ENCODE measurements at regions not wholly inside any gene's neighbourhood (a gene's known extent, or its start where the extent isn't known, plus 50 kb on each side); places are given as distances from the start of the nearest gene placed in this dataset.

DNA sequence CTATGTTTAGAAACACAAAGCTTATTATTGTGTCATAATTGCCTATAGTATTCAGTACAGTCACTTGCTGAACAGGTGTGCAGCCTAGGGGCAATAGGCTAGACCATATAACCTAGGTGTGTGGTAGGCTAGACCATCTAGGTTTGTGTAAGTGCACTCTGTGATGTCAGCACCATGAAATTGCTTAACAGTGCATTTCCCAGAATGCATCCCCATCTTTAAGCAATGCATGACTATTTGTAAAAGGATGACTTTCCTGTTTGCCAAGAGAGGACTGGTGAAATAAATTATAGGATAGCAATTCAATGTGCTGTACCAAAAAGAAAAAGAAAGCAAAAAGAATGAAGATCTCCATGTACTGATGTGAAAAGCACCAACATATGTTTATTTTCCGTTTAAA is 288.7 kb upstream of the AUTS2 start:
- no peak for TF ChIP-seq POLR2A (IDR thresholded peaks at IDR 0.05)
- TF ChIP-seq, protein P1, sequence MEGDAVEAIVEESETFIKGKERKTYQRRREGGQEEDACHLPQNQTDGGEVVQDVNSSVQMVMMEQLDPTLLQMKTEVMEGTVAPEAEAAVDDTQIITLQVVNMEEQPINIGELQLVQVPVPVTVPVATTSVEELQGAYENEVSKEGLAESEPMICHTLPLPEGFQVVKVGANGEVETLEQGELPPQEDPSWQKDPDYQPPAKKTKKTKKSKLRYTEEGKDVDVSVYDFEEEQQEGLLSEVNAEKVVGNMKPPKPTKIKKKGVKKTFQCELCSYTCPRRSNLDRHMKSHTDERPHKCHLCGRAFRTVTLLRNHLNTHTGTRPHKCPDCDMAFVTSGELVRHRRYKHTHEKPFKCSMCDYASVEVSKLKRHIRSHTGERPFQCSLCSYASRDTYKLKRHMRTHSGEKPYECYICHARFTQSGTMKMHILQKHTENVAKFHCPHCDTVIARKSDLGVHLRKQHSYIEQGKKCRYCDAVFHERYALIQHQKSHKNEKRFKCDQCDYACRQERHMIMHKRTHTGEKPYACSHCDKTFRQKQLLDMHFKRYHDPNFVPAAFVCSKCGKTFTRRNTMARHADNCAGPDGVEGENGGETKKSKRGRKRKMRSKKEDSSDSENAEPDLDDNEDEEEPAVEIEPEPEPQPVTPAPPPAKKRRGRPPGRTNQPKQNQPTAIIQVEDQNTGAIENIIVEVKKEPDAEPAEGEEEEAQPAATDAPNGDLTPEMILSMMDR (IDR thresholded peaks at IDR 0.05) = no peak
